ENCODE measurements at regions not wholly inside any gene's neighbourhood (a gene's known extent, or its start where the extent isn't known, plus 50 kb on each side); places are given as distances from the start of the nearest gene placed in this dataset.

GRCh38 chr20:54321352-54322087 lies 113.6 kb downstream of the PFDN4 start:
- no peak overlapping the region for H2BK12ac ChIP-seq (ENCODE audit: low read depth, low read length)
- H3K4me1 ChIP-seq (replicated peaks in 1 of 4; ENCODE audit: control insufficient read depth in 3 of 4, insufficient read depth in 4 of 4, low read length in 3 of 4), result no peaks in the 10 kb centered on the region
- H3K56ac ChIP-seq (replicated peaks; ENCODE audit: insufficient read length, low read depth, low read length), result no peak overlapping the region
- no peaks in the 10 kb centered on the region for H3K9me3 ChIP-seq (ENCODE audit: insufficient read depth in 2 of 2, low read depth in 1 of 2, low read length in 1 of 2)
- H3K27me3 ChIP-seq (replicated peaks in 1 of 4; ENCODE audit: control insufficient read depth in 3 of 4, extremely low read depth in 1 of 4, insufficient read depth in 3 of 4, low read length in 3 of 4), result no peaks in the 10 kb centered on the region
- H4K91ac ChIP-seq (replicated peaks; ENCODE audit: insufficient read length, low read length), result no peak overlapping the region
- no peak overlapping the region for H2BK120ac ChIP-seq (replicated peaks; ENCODE audit: low read depth, low read length)
- ChIA-PET POLR2A (ENCODE audit: partially characterized antibody) (no interaction called here), CTCF (ENCODE audit: partially characterized antibody) (interaction anchor here (1.6 to 1.9 kb wide), 2 partner anchors 24 to 100 kb away, joined by 3 to 7 read pairs; no protein-coding TSS in a partner anchor)
- H2AFZ ChIP-seq (ENCODE audit: low read length), result no peak overlapping the region
- H3K9ac ChIP-seq (replicated peaks in 1 of 4; ENCODE audit: extremely low read depth in 1 of 4, low read depth in 3 of 4, low read length in 3 of 4), result no peak overlapping the region
- DNase-seq (ENCODE audit: low read depth in 1 of 2, low spot score in 2 of 2) (no peak), FAIRE-seq (no peak)
- WGBS, 2 experiments (ENCODE audit: extremely low coverage in 1 of 2, insufficient coverage in 1 of 2, insufficient read length in 1 of 2, insufficient replicate concordance in 2 of 2, low coverage in 1 of 2, low lambda C conversion rate in 2 of 2, missing lambda C conversion rate in 1 of 2), result 86% methylated on average over 3 of the region's 3 CpGs; no CpG with 5 or more reads in 1 of the 2 experiments
- H3K4ac ChIP-seq (replicated peaks; ENCODE audit: insufficient read length, low read depth, low read length), result no peak overlapping the region
- H3K79me2 ChIP-seq (ENCODE audit: control insufficient read depth in 1 of 2, insufficient read depth in 2 of 2, low read length in 2 of 2), result no peaks in the 10 kb centered on the region
- no peak overlapping the region for H2BK15ac ChIP-seq (ENCODE audit: low read length)
- H2BK20ac ChIP-seq (ENCODE audit: low read length), result no peak overlapping the region
- H4K8ac ChIP-seq (ENCODE audit: extremely low read depth, insufficient read depth, low read length), result no peak overlapping the region
- no peaks in the 10 kb centered on the region for H3K23me2 ChIP-seq (ENCODE audit: low read depth, low read length)
- H3K36me3 ChIP-seq (ENCODE audit: control insufficient read depth in 2 of 4, insufficient read depth in 4 of 4, low read length in 3 of 4), result no peaks in the 10 kb centered on the region
- no peaks in the 10 kb centered on the region for H4K20me1 ChIP-seq (replicated peaks in 1 of 2; ENCODE audit: control insufficient read depth in 1 of 2, insufficient read depth in 2 of 2, low read length in 2 of 2)
- H3K14ac ChIP-seq (ENCODE audit: insufficient read length), result no peak overlapping the region
- no peak overlapping the region for H4K5ac ChIP-seq (ENCODE audit: insufficient read length, low read depth, low read length)
- no peaks in the 10 kb centered on the region for H3K79me1 ChIP-seq (ENCODE audit: low read depth, low read length)
- no peak overlapping the region for H2BK5ac ChIP-seq (ENCODE audit: low read depth, low read length)
- no peak overlapping the region for H3K4me2 ChIP-seq (ENCODE audit: insufficient read depth in 1 of 2, low read depth in 2 of 2, low read length in 2 of 2)
- H3K4me3 ChIP-seq (ENCODE audit: extremely low read depth in 1 of 4, insufficient read depth in 2 of 4, low read depth in 3 of 4, low read length in 4 of 4), result no peak overlapping the region
- no peak overlapping the region for H2AK5ac ChIP-seq (ENCODE audit: low read depth, low read length)
- no peak overlapping the region for H3K18ac ChIP-seq (ENCODE audit: extremely low read depth, low read length)
- no peak overlapping the region for H3K23ac ChIP-seq (ENCODE audit: insufficient read length)
- no peak overlapping the region for H3K27ac ChIP-seq (ENCODE audit: low read depth, low read length)
- TF ChIP-seq BACH1 (IDR thresholded peaks at IDR 0.05; ENCODE audit: low read length) (no peak), FOSL1 (IDR thresholded peaks at IDR 0.05; ENCODE audit: insufficient read depth, low read depth, low read length) (no peak), ATF2 (IDR thresholded peaks at IDR 0.05; ENCODE audit: low read length) (no peak), ZNF274 (IDR thresholded peaks at IDR 0.05; ENCODE audit: borderline replicate concordance, extremely low read depth, low read length) (no peak), RBBP5 (IDR thresholded peaks at IDR 0.05; ENCODE audit: borderline replicate concordance, low read depth, low read length) (no peak), RXRA (IDR thresholded peaks at IDR 0.05; ENCODE audit: insufficient read depth, low read depth, low read length) (no peak), EGR1 (IDR thresholded peaks at IDR 0.05; ENCODE audit: borderline replicate concordance, low read depth, low read length) (no peak), BCL11A (IDR thresholded peaks at IDR 0.05; ENCODE audit: low read depth in 2 of 2, low read length in 2 of 2) (no peak), YY1 (IDR thresholded peaks at IDR 0.05; ENCODE audit: low read depth, low read length) (no peak), SIN3A (conservative IDR thresholded peaks at IDR 0.05 in 1 of 2, IDR thresholded peaks at IDR 0.05 in 1 of 2; ENCODE audit: low read depth in 1 of 2, low read length in 2 of 2) (no peak), SIX5 (IDR thresholded peaks at IDR 0.05; ENCODE audit: low read depth, low read length) (no peak)

Data from H1 (cell line).